Inflammatory macrophage treated with lipopolysaccharide for 1 hour (primary cell): ENCODE measurements at regions not wholly inside any gene's neighbourhood (a gene's known extent, or its start where the extent isn't known, plus 50 kb on each side); places are given as distances from the start of the nearest gene placed in this dataset.
"Not testable (repeated sequence)": the region's sequence is repeated elsewhere in the genome, so short reads cannot be mapped to it uniquely, and the experiment has no call there.

ENCODE experiments used
- DNase-seq, 2 donors: peaks; one replicate each; pipeline ENCODE4 v3.0.0-alpha.2; 2020 to 2022

DNA sequence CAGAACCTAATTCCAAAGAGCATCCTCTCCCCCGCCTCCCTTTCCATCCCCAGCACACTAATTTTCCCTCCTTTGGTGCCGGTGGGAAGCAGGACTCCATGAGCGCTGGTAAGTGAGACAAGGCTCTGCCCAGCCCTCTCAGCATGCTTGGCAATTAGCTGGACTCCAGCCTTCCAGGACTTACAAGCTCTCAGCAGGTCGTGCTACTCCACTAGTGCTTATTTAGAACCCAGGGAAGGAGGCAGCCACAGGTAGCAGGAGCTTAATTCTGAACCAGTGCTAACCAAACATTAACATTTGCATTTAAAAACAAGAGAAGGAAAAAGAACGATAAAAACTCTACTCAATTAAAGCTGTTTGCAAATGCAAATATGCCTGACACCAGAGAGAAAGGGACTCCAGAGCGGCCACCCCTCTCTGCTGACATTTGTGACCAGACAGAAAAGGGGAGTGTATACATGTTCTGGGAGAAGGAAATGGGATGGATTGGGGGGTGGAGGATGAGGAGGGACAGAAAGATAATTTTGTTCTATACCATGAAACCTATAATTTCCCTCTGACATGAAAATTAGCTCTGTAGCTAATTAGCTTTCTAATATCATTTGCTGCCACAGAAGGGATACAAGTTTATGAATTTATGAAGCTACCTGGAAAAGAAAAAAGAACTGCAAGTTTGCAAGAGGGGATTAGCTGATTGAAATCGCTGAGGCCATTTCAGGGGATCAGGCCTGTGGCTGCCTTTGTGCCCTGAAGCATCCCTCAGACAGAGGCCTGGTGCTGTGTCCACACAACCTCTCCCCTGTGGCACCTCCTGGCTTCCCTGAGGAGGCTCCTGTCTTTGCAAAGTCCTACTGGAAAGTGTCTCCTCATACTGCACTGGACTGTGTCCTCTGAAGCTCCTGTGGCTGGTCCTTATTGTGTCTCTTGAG is 266.3 kb downstream of the SEC61B start:
- no peak for DNase-seq

DNA sequence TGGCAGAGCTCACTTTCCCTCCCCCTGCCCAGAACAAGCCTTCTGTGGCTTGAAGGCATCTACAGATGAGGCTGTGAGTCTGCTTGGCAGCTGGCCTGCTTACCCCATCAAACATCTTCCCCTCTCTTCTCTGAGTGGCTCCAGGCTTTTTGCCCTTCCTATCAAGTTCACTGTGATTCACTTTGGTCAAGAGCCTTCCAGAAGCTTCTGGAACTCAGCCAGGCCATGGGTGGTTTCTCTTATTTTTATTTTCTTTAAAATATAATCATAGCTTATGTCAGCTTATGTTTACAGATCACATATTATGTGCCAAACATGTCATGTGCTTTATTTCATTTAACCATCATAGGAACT is 267.0 kb downstream of the SEC61B start:
- no peak for DNase-seq

DNA sequence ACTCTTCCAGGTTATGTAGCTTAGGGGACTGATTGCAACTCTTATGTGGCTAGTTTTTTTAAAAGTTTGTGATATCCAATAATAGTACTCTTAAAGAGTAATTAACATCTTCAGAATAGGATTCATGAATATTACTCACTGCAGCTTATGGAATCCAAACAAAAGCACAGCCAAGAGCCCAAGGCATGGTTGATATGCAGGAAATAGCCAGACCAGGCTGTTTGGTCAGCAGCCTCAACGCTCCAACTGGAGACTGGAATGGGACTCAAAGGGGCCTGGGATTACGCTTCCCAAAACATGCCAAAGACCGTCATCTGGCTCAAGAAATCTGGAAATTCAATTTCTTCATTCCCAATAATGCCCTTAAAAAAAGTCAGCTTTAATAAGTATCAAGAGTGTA is 268.6 kb downstream of the SEC61B start:
- no peak for DNase-seq

DNA sequence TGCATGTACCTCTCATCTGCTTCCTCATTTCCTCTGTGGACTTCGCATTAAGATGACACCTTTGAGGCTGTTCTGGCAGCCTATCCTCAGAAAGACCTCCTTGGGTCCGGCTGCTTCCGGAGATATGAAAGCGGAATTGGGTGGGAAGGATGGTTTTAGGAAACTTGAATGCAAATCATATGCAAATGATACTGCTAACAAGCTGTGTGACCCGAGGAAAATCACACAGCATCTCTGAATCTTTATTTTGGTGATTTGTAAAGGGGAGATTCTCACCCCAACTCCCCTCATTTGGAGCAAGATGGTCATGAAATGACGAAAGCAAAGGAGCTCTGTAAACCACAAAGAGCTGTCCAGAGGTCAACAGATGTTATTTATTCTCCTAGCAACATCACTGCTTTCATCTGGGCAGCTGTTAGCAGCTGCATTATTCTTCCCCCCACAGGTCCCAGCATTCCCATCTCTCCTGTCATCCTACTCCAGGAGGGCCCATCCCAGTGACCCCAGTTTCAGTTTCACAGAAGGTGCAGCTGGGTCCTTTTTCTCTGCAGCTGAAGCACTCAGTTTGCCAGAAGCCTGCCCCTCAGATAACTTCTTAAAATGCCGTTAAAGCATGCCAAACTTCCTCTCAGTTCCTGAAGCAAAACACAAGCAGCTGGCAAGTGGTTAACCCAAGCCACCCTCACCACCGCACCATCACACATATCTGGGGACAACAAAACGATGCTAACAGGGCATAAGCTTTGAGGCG is 269.5 kb downstream of the SEC61B start:
- no peak for DNase-seq

DNA sequence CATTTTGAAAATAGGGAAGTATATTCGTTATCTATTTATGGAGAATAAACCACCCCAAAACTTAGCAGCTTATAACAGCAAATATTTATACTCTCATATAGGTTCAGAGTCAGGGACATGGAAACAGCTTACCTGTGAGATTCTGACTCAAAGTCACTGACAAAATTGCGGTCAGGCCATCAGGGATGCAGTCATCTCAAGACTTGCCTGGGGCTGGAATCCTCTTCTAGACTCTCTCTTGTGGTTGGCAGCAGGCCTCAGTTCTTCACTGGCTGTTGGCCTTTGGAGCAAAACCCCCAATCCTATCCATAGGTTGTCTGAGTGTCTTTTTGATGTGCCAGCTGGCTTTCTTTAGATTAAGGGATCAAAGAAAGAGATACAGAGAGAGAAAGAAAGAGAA is 275.6 kb downstream of the SEC61B start:
- DNase-seq: no peak

DNA sequence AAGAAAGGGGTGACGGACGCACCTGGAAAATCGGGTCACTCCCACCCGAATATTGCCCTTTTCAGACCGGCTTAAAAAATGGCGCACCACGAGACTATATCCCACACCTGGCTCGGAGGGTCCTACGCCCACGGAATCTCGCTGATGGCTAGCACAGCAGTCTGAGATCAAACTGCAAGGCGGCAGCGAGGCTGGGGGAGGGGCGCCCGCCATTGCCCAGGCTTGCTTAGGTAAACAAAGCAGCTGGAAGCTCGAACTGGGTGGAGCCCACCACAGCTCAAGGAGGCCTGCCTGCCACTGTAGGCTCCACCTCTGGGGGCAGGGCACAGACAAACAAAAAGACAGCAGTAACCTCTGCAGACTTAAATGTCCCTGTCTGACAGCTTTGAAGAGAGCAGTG is 276.9 kb downstream of the SEC61B start:
- DNase-seq: not testable (repeated sequence)

DNA sequence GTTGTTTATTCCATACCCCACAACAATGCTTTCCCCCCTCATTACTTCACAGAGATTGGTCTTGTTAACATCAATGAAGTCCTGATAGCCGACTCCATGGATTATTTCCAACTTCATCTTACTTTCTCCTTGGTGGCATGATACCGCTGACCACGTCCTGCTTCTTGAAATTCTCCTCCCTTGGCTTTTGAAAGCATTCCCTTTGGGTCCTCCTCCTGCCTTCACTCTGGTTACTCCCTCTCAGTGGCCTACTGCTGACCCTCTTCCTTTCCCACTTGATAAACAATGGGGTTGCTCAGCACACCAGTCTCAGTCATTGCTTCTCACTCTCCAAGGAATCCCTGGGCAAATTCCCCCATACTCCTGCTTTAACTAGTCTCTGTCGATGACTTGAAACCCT is 283.9 kb downstream of the SEC61B start:
- DNase-seq: no peak

DNA sequence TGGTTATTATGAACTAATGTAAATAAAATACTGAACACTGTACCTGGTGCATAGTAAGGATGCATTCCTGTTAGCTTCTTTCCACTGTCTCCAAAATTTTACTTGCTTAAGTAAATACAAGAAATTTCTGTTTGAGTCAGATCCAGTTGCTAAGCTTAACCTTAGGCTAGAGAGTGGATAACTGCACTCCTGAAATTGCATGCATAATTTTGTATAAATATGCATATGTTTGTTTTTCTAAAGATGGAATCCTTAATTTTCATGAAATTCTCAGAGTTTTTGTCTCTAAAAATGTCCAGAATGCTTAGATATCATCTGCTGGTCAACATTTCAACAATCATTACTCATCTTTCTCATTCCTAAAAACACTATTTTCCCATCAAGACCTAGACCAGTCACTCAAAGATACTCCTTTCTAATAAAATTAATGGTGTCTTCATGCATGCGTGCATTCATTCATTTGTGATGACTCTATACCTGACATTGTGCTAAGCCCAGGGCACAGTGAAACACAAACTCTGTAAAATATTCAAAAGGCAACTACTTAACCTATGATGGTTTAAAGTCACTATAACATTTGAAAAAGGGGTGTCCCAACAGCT is 284.8 kb downstream of the SEC61B start:
- no peak for DNase-seq

DNA sequence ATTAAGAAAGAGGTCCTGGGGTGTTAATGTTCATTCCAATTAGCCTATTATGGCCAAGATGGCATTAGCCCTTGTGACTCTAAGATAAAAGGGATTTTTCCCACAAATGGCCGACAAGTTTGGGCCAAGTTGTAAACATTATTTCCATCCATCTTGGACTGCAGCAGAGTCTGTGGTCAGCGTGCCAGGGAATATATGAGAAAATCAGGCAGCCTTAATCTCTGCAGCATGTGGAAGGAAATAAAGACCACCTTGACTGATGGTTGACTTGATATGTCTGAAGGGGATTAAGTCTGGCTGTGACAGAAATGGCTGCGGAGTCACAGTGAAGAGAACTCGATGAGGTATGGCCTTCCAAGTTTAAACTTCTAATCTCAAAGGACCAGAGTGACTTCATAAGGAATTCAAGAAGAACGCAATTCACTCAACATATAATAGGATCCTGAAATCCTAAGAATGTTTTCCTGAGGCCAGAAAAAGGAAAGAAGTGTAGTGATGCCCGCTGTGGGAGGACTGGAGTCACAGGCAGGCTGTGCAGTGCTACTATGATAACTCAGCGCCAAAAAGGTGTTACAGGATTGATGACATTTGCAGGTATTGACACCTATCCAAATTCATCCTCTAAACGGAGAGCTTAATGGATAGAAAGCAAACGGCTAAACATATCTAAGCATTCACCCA is 287.1 kb downstream of the SEC61B start:
- no peak for DNase-seq

DNA sequence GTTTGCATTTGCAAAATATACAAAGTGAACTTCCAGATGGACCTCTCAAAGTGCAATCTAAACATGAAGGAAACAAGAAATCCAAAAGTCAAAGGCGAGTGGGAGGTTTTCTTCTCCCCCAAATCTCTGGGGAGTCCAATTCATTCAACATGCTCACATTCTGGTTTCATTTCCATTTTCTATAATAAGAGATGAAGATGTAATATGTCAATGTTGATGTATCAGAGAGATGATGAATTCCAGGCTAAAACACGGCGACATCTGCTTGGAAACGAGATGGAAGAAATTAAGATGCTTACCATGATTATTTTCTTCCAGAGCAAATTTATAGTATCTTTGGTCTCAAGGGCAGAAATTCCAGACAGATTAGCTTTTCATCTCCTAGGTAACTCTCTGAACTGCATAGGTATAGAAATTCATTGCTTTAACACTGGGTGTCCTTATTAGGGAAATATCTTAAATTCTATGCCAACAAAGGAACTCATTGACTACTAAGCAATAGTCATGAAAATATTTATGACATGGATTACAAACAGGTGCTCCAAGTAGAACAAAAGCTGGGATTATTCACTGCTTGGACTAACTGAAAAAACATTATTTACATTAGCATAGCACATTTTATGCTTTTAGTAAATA is 287.9 kb downstream of the SEC61B start:
- no peak for DNase-seq

DNA sequence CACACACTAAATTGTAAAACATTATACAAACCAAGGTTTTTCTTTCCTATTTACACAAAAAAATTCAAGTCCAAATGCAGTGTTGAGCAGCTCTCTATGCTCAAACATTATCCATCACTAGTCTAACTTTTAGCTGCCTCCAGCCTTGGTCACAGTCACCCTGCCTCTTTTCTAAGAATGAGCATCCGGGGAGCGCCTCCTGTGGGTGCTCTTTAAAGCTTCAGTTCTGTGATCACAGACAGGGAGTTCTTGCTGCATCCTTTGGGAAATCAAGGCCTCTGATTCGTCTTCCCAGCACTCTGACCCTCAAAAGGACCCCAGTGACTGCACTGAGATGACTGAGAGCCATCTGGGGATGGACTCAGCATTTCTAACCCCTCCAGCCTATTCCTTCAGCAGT is 289.6 kb downstream of the SEC61B start:
- no peak for DNase-seq

DNA sequence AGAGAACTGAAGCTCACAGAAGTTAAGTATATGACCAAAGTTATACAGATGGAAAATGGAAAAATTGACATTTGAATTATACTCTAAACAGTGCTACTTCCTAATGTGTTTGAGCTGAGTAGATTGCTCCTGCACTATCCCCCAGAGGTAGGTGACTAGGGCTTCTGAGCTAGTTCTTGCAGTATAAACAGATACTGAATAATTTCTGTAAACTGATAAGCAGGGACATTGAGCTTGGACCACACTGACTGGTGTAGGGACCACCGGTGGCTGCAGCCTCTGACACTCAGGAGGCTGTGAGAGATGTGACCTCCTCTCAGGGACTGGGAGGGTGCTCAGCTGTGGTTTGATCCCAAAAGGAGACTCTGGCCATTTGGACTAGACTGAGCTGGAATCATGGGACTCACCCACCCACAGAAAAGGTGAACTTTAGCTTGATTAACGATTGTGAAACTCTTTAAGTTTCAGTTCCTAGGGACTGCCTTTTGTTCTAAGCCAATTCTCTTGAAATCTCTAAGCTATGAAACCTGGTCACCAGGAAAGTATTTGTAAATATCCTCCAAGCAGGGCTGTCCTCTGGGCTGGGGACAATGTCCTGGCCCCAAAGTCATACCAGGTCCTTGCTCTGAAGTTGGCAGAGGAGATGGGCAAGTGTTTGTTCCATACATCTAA is 291.5 kb downstream of the SEC61B start:
- peak; percentile 68 to 90 for DNase-seq

DNA sequence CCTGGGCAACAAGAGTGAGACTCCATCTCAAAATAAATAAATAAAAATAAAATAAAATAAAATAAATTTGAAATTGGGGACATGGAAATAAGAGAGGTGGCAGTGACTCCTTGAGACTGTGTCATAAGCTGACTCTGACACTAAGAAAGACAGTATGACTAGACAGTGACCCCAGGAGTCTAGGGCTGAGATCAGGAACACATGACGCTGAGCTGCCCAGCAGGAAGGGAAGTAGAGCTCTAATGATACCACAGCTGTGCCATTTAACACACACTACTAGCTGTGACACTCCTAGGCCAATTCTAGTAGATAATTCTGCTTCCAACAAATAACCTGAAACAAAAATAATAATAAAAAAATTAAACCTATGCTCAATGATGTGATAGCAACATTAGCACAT is 293.0 kb downstream of the SEC61B start:
- peak; percentile 83 to 95 for DNase-seq

DNA sequence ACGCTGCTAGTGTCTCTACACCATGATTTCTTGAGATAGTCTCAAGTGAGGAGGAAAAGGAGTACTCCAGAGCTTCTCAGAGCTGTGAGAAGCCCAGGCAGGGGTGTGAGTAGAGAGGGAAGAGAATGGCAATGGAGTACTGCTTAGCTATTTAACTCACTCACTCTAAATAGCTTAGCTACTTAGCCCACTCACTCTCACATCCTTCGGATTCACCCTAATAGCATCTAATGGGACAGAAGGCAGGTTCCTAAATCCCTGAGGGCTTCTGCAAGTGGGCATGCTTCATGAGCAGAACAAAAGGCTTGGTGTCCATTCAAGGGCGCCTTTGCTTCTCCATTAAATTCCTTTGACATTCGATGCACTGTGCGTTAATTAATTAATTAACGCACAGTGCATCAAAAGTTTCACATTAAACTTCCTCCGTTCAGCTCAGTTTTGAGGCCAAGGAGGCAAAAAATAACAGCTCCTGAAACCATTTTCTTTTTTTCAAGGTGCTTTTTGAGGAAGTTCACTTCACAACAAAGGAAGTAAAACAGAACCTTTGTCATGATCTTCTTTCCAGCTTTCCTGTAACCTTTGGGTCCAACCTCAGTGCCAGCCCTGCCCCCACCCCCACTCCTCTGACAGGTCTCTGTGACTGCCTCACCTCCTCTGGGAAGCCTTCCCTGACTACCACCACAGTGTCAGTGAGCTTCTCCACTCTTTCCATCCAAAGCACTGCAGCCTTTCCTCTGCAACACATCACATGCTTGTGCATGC is 294.0 kb downstream of the SEC61B start:
- peak in 1 of 2 donors; percentile 49 for DNase-seq

DNA sequence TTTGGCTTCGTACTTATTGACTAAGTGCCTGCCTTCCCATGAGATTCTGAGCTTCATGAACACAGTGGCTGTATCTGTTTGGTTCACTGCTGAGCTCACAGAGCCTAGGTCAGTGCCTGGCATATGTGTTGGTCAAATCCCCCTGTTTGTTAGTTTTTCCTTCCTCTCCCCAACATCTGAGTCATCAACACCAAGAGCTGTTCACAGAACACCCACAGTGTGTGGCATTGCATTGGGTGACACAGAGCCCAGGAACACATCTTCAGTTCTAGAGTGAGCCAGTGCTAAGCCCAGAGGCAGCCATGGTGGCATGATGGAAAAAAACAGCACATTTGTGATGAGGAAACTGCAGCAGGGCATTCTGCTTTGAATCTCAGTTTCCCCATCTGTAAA is 294.6 kb downstream of the SEC61B start:
- peak; percentile 71 to 92 for DNase-seq

DNA sequence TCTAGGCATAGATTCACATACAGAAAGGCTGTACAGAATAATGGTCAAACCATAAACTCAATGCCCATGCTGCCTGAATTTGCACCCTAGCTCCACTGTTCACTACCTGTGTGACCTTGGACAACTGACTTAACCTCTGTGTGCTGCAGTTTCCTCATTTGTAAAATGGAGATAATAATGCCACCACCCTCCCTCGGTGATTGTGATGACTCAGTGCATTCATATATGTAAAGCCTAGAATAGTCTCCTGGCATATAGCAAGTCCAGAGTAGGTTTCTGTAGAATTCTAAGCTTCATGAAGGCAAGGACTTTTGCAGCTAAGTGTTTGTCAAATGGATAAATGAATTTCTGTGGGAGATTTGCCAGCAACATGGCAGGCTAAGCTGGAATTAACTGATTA is 297.8 kb upstream of the NR4A3 start:
- DNase-seq: no peak

DNA sequence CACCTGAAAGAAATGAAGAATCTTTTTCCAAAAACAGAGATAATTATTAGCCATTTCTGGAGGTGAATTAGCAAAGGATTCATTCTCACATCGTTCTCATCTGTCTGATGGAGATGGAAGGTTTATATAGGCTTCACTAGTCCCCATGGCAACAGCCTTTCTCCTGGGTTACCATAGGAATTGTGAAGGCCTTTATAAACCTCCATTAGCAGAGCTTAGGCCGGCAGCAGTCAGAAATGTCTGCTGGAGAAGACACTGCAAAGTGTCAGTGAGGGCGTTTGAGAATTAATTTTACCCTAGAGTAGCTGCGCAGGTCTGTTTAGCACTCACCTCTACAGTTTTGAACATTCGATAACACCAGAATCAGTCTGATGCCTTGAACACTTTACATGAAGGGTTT is 290.4 kb upstream of the NR4A3 start:
- DNase-seq: no peak

DNA sequence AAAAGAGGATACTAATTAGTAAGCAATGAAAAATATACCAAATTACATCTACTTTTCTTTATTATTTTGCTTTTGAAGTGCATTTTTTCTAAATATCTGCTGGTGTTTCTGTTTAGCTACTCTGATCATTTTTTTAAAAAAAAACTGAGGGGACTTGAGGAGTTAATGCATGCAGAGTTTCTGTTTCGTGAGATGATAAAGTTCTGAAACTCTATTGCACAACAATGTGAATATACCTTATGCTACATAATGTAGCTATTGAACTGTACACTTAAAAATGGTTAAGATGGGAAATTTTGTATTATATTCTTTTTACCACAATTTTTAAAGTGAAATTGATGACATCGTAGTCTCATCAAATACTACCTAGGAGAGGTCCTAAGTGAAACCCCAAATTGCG is 288.3 kb upstream of the NR4A3 start:
- no peak for DNase-seq

DNA sequence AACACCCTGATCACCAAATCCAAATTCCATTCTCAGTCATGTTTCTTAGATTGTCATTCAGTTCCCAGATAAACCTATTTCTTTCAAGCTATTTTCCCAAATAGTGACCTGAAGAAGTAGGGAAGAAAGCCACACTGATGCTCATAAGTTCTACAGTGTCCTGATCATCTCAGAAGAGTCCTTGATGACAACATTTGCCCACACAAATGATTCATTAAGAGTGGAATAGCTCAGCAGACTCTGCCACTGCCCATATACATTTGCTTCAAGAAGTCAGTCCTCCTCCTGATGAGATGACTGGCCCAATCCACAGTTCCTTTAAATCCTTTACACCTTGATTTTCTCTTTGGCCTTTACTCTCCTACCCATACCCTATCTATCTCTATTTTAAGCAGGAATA is 283.7 kb upstream of the NR4A3 start:
- DNase-seq: peak in 1 of 2 donors; percentile 32

DNA sequence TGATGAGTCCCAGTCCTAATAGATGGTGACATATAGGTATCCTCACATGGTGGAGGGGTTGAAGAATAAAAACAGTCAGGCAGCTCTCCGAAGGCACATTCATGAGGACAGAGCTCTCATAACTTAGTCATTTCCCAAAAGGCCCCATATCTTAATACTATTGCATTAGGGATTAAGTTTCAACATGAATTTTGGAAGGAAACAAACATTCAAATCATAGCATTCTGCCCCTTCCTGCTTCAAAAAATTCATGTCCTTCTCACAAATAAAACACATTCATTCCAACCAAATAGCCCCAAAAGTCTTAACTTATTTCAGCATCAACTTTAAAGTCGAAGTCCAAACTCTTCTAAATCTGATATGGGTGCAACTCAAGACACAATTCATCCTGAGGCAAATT is 277.2 kb upstream of the NR4A3 start:
- DNase-seq: no peak

DNA sequence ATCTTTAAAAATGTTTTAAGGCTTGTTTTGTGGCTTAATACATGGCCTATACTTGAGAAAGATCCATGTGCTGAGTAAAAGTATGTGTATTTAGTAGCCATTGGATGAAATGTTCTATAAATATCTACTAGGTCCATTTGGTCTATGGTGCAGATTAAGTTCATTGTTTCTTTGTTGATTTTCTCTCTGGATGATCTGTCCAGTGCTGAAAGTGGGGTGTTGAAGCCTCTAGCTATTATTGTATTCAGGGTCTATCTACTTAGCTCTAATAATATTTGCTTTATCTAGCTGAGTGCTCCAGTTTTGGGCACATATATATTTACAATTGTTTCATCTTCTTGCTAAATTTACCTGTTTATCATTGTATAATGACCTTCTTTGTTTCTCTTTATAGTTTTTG is 272.2 kb upstream of the NR4A3 start:
- DNase-seq: no peak
